ENCODE measurements at regions not wholly inside any gene's neighbourhood (a gene's known extent, or its start where the extent isn't known, plus 50 kb on each side); places are given as distances from the start of the nearest gene placed in this dataset.

DNA sequence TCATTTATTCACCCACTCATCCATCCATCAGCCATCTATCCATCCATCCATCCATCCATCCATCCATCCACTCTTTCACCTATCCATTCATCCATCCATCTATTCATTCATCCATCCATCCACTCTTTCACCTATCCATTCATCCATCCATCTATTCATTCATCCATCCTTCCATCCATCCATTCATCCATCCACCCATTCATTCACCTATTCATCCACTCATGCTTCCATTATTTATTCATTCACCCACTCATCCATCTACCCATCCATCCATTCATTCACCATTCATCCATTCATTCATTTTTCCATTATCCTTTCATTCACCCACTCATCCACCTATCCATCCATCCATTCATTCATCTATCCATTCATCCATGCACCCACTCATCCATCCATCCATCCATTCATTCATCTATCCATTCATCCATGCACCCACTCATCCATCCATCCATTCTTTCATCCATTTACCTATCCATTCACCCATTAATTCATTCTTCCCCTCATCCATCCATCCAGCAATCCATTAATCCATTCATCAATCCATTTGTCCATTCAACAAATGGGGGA lies 360.9 kb downstream of the ADGRD1 start:
- TF ChIP-seq SMC3 (conservative IDR thresholded peaks at IDR 0.05; ENCODE audit: poor library complexity): no peak
- TF ChIP-seq TAF1 (IDR thresholded peaks at IDR 0.05; ENCODE audit: low read depth): no peak
- no peak for TF ChIP-seq EP300 (conservative IDR thresholded peaks at IDR 0.05; ENCODE audit: poor library complexity, severe bottlenecking)
- TF ChIP-seq, protein P1, sequence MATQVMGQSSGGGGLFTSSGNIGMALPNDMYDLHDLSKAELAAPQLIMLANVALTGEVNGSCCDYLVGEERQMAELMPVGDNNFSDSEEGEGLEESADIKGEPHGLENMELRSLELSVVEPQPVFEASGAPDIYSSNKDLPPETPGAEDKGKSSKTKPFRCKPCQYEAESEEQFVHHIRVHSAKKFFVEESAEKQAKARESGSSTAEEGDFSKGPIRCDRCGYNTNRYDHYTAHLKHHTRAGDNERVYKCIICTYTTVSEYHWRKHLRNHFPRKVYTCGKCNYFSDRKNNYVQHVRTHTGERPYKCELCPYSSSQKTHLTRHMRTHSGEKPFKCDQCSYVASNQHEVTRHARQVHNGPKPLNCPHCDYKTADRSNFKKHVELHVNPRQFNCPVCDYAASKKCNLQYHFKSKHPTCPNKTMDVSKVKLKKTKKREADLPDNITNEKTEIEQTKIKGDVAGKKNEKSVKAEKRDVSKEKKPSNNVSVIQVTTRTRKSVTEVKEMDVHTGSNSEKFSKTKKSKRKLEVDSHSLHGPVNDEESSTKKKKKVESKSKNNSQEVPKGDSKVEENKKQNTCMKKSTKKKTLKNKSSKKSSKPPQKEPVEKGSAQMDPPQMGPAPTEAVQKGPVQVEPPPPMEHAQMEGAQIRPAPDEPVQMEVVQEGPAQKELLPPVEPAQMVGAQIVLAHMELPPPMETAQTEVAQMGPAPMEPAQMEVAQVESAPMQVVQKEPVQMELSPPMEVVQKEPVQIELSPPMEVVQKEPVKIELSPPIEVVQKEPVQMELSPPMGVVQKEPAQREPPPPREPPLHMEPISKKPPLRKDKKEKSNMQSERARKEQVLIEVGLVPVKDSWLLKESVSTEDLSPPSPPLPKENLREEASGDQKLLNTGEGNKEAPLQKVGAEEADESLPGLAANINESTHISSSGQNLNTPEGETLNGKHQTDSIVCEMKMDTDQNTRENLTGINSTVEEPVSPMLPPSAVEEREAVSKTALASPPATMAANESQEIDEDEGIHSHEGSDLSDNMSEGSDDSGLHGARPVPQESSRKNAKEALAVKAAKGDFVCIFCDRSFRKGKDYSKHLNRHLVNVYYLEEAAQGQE (IDR thresholded peaks at IDR 0.05; ENCODE audit: borderline replicate concordance): no peak
- no peak for TF ChIP-seq MXI1 (conservative IDR thresholded peaks at IDR 0.05; ENCODE audit: poor library complexity, severe bottlenecking)
- TF ChIP-seq POLR2AphosphoS5 (IDR thresholded peaks at IDR 0.05): no peak
- no peak for TF ChIP-seq EZH2 (IDR thresholded peaks at IDR 0.05; ENCODE audit: borderline replicate concordance, insufficient read depth, low read length, poor library complexity, severe bottlenecking)
- TF ChIP-seq, protein P2, sequence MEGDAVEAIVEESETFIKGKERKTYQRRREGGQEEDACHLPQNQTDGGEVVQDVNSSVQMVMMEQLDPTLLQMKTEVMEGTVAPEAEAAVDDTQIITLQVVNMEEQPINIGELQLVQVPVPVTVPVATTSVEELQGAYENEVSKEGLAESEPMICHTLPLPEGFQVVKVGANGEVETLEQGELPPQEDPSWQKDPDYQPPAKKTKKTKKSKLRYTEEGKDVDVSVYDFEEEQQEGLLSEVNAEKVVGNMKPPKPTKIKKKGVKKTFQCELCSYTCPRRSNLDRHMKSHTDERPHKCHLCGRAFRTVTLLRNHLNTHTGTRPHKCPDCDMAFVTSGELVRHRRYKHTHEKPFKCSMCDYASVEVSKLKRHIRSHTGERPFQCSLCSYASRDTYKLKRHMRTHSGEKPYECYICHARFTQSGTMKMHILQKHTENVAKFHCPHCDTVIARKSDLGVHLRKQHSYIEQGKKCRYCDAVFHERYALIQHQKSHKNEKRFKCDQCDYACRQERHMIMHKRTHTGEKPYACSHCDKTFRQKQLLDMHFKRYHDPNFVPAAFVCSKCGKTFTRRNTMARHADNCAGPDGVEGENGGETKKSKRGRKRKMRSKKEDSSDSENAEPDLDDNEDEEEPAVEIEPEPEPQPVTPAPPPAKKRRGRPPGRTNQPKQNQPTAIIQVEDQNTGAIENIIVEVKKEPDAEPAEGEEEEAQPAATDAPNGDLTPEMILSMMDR (IDR thresholded peaks at IDR 0.05; ENCODE audit: poor library complexity, severe bottlenecking): no peak
- TF ChIP-seq RAD21 (conservative IDR thresholded peaks at IDR 0.05): no peak

DNA sequence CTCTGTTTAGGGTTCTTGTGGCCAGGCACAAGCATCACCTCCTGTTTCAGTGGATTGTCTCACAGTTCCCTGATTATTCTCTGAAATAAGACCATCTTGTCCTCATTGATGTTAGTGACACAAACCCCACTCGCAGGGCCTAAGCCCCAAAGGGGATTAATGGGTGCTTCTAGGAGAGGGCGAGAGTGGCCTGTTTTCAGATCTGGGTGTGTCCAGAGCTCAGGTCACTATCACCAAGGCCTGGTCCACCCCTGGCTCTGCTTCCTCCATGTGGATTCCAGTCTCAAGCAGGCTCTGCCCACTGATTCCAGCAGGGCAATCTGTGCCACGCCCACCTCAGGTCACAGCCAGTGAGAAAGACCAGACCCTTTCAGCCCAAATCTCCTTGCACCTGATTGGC lies 361.9 kb downstream of the ADGRD1 start:
- Histone ChIP-seq H3K4me2 (ENCODE audit: low read length) (no peak overlapping the region), H3K27ac (ENCODE audit: low read length) (no peak overlapping the region), H3K9me3 (ENCODE audit: low read length) (no peaks in the 10 kb centered on the region), H3K27me3 (ENCODE audit: insufficient read depth, low read depth, low read length) (no peaks in the 10 kb centered on the region), H3K4me3 (ENCODE audit: low read length) (no peak overlapping the region), H3K79me2 (replicated peaks; ENCODE audit: insufficient read depth, low read length) (no peaks in the 10 kb centered on the region), H3K36me3 (ENCODE audit: insufficient read depth, low read length) (no peaks in the 10 kb centered on the region), H3F3A (ENCODE audit: insufficient read depth, low read length, poor library complexity, severe bottlenecking) (no peaks in the 10 kb centered on the region), H4K20me1 (ENCODE audit: insufficient read depth) (no peaks in the 10 kb centered on the region), H3K9me2 (ENCODE audit: insufficient read depth, low read length) (no peaks in the 10 kb centered on the region), H3K9ac (ENCODE audit: low read length) (no peak overlapping the region), H2AFZ (ENCODE audit: low read depth, low read length) (no peak overlapping the region)
- TF ChIP-seq EZH2 (IDR thresholded peaks at IDR 0.05; ENCODE audit: borderline replicate concordance, insufficient read depth, low read length, poor library complexity, severe bottlenecking): no peak
- TF ChIP-seq, protein P2 (IDR thresholded peaks at IDR 0.05; ENCODE audit: poor library complexity, severe bottlenecking): no peak
- TF ChIP-seq MXI1 (conservative IDR thresholded peaks at IDR 0.05; ENCODE audit: poor library complexity, severe bottlenecking): no peak
- TF ChIP-seq, protein P1 (IDR thresholded peaks at IDR 0.05; ENCODE audit: borderline replicate concordance): no peak
- no peak for TF ChIP-seq POLR2AphosphoS5 (IDR thresholded peaks at IDR 0.05)
- TF ChIP-seq TAF1 (IDR thresholded peaks at IDR 0.05; ENCODE audit: low read depth): no peak
- no peak for TF ChIP-seq RAD21 (conservative IDR thresholded peaks at IDR 0.05)
- TF ChIP-seq SMC3 (conservative IDR thresholded peaks at IDR 0.05; ENCODE audit: poor library complexity): no peak
- no peak for TF ChIP-seq EP300 (conservative IDR thresholded peaks at IDR 0.05; ENCODE audit: poor library complexity, severe bottlenecking)

More for the DNA sequence above, 360.9 kb downstream of the ADGRD1 start:
- Histone ChIP-seq H3K4me2 (ENCODE audit: low read length) (no peak overlapping the region), H2AFZ (ENCODE audit: low read depth, low read length) (no peak overlapping the region), H3K9me2 (ENCODE audit: insufficient read depth, low read length) (no peaks in the 10 kb centered on the region), H3K79me2 (replicated peaks; ENCODE audit: insufficient read depth, low read length) (no peaks in the 10 kb centered on the region), H3K9ac (ENCODE audit: low read length) (no peak overlapping the region), H3K9me3 (ENCODE audit: low read length) (no peaks in the 10 kb centered on the region), H3K4me3 (ENCODE audit: low read length) (no peak overlapping the region), H4K20me1 (ENCODE audit: insufficient read depth) (no peaks in the 10 kb centered on the region), H3K36me3 (ENCODE audit: insufficient read depth, low read length) (no peaks in the 10 kb centered on the region), H3K27me3 (ENCODE audit: insufficient read depth, low read depth, low read length) (no peaks in the 10 kb centered on the region), H3F3A (ENCODE audit: insufficient read depth, low read length, poor library complexity, severe bottlenecking) (no peaks in the 10 kb centered on the region), H3K27ac (ENCODE audit: low read length) (no peak overlapping the region)

Data from neural cell (in vitro differentiated cells).